NB4 (cell line): ENCODE measurements at regions not wholly inside any gene's neighbourhood (a gene's known extent, or its start where the extent isn't known, plus 50 kb on each side); places are given as distances from the start of the nearest gene placed in this dataset.

Source experiments
- MYC ChIP-seq: IDR thresholded peaks from 2 replicates; pipeline ENCODE4 v1.6.1; 2011; ENCODE audit warnings: low read depth, low read length
- TF ChIP-seq, protein P1 (sequence below): IDR thresholded peaks from one replicate; pipeline ENCODE4 v1.5.1; 2012; ENCODE audit warnings: low read depth, low read length

DNA sequence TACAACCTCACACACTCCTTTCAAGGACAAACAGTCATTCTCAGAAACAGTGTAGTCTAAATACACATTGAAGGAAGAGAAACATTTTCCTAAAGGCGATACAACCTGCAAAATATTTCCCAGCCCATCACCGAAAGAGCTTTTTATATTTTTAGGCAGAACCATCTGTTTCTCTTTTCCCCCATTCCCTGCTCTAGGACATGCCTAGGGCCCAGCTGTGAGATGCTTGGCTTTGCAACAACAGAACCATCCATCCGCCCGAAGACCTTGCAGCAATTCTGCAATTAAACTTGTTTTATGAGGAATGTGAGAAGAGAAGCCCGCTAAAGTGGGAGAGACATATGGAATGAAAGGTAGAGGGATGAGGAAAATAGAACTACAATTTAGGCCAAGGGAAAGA lies 105.6 kb upstream of the RFX8 start:
- TF ChIP-seq, protein P1, sequence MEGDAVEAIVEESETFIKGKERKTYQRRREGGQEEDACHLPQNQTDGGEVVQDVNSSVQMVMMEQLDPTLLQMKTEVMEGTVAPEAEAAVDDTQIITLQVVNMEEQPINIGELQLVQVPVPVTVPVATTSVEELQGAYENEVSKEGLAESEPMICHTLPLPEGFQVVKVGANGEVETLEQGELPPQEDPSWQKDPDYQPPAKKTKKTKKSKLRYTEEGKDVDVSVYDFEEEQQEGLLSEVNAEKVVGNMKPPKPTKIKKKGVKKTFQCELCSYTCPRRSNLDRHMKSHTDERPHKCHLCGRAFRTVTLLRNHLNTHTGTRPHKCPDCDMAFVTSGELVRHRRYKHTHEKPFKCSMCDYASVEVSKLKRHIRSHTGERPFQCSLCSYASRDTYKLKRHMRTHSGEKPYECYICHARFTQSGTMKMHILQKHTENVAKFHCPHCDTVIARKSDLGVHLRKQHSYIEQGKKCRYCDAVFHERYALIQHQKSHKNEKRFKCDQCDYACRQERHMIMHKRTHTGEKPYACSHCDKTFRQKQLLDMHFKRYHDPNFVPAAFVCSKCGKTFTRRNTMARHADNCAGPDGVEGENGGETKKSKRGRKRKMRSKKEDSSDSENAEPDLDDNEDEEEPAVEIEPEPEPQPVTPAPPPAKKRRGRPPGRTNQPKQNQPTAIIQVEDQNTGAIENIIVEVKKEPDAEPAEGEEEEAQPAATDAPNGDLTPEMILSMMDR: no peak
- TF ChIP-seq MYC: no peak
